ENCODE measurements at regions not wholly inside any gene's neighbourhood (a gene's known extent, or its start where the extent isn't known, plus 50 kb on each side); places are given as distances from the start of the nearest gene placed in this dataset.

GRCh38 chr11:4190519-4190918 is 95.9 kb downstream of the RRM1 start:
- Histone ChIP-seq H2BK20ac (ENCODE audit: low read depth, low read length, poor library complexity, severe bottlenecking) (no peak overlapping the region), H4K5ac (ENCODE audit: insufficient read length, low read depth, low read length) (no peak overlapping the region), H2BK15ac (ENCODE audit: low read depth, low read length) (no peak overlapping the region), H3K23ac (ENCODE audit: insufficient read length, low read depth, low read length) (no peak overlapping the region), H2AFZ (ENCODE audit: low read length) (no peak overlapping the region), H3K79me2 (ENCODE audit: insufficient read depth, low read length) (no peaks in the 10 kb centered on the region), H2AK5ac (ENCODE audit: insufficient read length, low read length) (no peak overlapping the region), H3K14ac (ENCODE audit: insufficient read depth, low read length) (no peak overlapping the region), H3K4me2 (ENCODE audit: insufficient read depth, insufficient read length, low read length) (no peak overlapping the region), H3K27ac (ENCODE audit: insufficient read length, low read depth, low read length) (no peak overlapping the region), H3K4me1 (ENCODE audit: insufficient read depth, low read length) (no peaks in the 10 kb centered on the region), H2BK120ac (ENCODE audit: low read depth, low read length, poor library complexity, severe bottlenecking) (no peak overlapping the region), H3K18ac (ENCODE audit: insufficient read length, low read depth, low read length) (no peak overlapping the region), H3K27me3 (ENCODE audit: insufficient read depth, low read length) (peaks cover 2% of the 10 kb centered on the region; the same call in 1 of the 2 replicates), H3T11ph (ENCODE audit: low read length) (no peak overlapping the region), H2BK5ac (ENCODE audit: insufficient read length, low read length) (no peak overlapping the region), H3K9me3 (ENCODE audit: control insufficient read depth, low read depth, low read length) (no peaks in the 10 kb centered on the region), H3K4ac (ENCODE audit: low read depth, low read length) (no peak overlapping the region), H3K79me1 (ENCODE audit: insufficient read depth, low read depth, low read length, poor library complexity, severe bottlenecking) (no peaks in the 10 kb centered on the region), H3K9ac (ENCODE audit: extremely low read depth, insufficient read length, low read length) (no peak overlapping the region), H2BK12ac (ENCODE audit: insufficient read length, low read depth, low read length) (no peak overlapping the region), H4K91ac (ENCODE audit: insufficient read length, low read depth, low read length) (no peak overlapping the region), H3K56ac (ENCODE audit: insufficient read length, low read depth, low read length) (no peak overlapping the region), H4K20me1 (ENCODE audit: control insufficient read depth, insufficient read depth, insufficient read length) (no peaks in the 10 kb centered on the region), H3K23me2 (ENCODE audit: insufficient read length, low read depth, low read length, poor library complexity, severe bottlenecking) (no peaks in the 10 kb centered on the region), H4K8ac (replicated peaks; ENCODE audit: insufficient read length, low read depth, low read length) (no peak overlapping the region)
- Mint-ChIP-seq H3K9me3 (no peaks in the 10 kb centered on the region), H3K36me3 (ENCODE audit: insufficient read depth in 1 of 3, low read depth in 3 of 3) (no peaks in the 10 kb centered on the region), H3K27ac (peak overlapping the region in 1 of 3 experiments; percentile 65; a peak in 1 of 7 replicates), H3K4me3 (no peak overlapping the region), H3K4me1 (peaks cover 0 to 5% of the 10 kb centered on the region in 2 experiments; a peak in 2 of 4 replicates), H3K27me3 (ENCODE audit: low read depth) (peaks cover 20% of the 10 kb centered on the region)
- no CpG with 5 or more reads among the region's 8 CpGs for WGBS (ENCODE audit: extremely low coverage, insufficient read length, low lambda C conversion rate)
- no peak for TF ChIP-seq CTCF (conservative IDR thresholded peaks at IDR 0.05)
- DNase-seq = no peak
